ENCODE measurements at regions not wholly inside any gene's neighbourhood (a gene's known extent, or its start where the extent isn't known, plus 50 kb on each side); places are given as distances from the start of the nearest gene placed in this dataset.

DNA sequence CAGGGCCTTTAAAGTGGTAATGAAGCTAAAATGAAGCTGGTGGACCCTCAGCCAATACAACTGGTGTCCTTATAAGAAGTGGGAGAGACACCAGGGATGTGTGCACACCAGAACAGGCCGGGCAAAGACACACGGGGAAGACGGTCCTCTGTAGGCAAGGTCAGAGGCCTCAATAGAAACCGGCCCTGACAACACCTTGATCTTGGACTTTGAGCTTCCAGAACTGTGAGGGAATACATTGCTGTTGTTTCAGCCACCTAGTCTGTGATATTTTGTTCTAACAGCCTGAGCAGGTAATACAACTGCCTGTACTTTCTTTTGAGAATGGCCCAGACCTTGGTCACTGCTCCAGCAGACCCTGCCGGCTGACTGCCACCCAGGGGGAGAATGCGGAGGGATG lies 65.6 kb upstream of the FZD7 start:
- Histone ChIP-seq H3K27me3 (ENCODE audit: insufficient read depth, low read length) (no peaks in the 10 kb centered on the region), H3K4me1 (ENCODE audit: insufficient read depth, low read length) (peaks cover 9% of the 10 kb centered on the region), H3K36me3 (ENCODE audit: insufficient read depth, low read length) (no peaks in the 10 kb centered on the region), H3K4me2 (ENCODE audit: low read length) (no peak overlapping the region), H3K9me3 (ENCODE audit: insufficient read depth, low read depth, low read length) (no peaks in the 10 kb centered on the region), H4K20me1 (ENCODE audit: insufficient read depth, low read length) (no peaks in the 10 kb centered on the region), H3K9ac (ENCODE audit: low read length) (no peak overlapping the region), H3K4me3 (ENCODE audit: insufficient read depth, low read depth, low read length) (no peak overlapping the region), H3K79me2 (ENCODE audit: insufficient read depth, low read length) (no peaks in the 10 kb centered on the region), H2AFZ (ENCODE audit: low read depth, low read length) (no peak overlapping the region), H3K27ac (ENCODE audit: low read depth, low read length) (no peak overlapping the region)
- FAIRE-seq (no peak), DNase-seq (ENCODE audit: low read depth) (no peak)
- no peaks in the 10 kb centered on the region for H3K36me3 Mint-ChIP-seq (ENCODE audit: low read depth, unreplicated experiment)
- no peak overlapping the region for H3K27ac Mint-ChIP-seq (ENCODE audit: unreplicated experiment)
- H3K27me3 Mint-ChIP-seq (ENCODE audit: low read depth, unreplicated experiment): peaks cover 7% of the 10 kb centered on the region
- H3K4me3 Mint-ChIP-seq (ENCODE audit: unreplicated experiment): no peak overlapping the region
- TF ChIP-seq CTCF (IDR thresholded peaks at IDR 0.05; ENCODE audit: insufficient read depth, low read depth, low read length): no peak
- no peak for TF ChIP-seq EZH2 (IDR thresholded peaks at IDR 0.05; ENCODE audit: insufficient read depth, low read length)
- H3K4me1 Mint-ChIP-seq (ENCODE audit: low read depth, unreplicated experiment): peaks cover 17% of the 10 kb centered on the region
- peaks cover 3% of the 10 kb centered on the region for H3K9me3 Mint-ChIP-seq (ENCODE audit: unreplicated experiment)

DNA sequence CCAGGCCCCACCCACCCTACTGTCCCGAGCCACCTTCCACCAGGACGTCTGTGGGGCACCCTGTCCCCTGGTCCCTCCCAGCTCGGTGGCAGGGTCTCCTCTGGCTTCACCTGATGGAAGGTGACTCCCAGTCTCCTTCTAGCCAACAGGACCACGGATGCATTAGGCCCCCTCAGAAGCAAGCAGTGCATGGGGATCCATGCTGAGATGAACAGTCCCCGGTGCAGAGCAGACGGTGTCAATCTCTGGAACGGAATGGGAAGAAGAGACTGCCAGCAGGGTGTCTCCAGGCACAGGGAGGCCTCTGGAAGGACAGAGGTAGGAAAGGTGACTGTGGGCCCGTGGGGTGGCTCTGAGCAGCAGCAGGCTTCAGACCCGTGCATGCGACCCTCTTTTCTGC lies 65.2 kb upstream of the FZD7 start:
- Mint-ChIP-seq H3K4me3 (ENCODE audit: unreplicated experiment) (no peak overlapping the region), H3K9me3 (ENCODE audit: unreplicated experiment) (peaks cover 3% of the 10 kb centered on the region), H3K27ac (ENCODE audit: unreplicated experiment) (no peak overlapping the region), H3K4me1 (ENCODE audit: low read depth, unreplicated experiment) (peaks cover 17% of the 10 kb centered on the region), H3K36me3 (ENCODE audit: low read depth, unreplicated experiment) (no peaks in the 10 kb centered on the region), H3K27me3 (ENCODE audit: low read depth, unreplicated experiment) (peaks cover 7% of the 10 kb centered on the region)
- Histone ChIP-seq H3K4me1 (ENCODE audit: insufficient read depth, low read length) (peaks cover 9% of the 10 kb centered on the region), H3K27me3 (ENCODE audit: insufficient read depth, low read length) (no peaks in the 10 kb centered on the region), H3K36me3 (ENCODE audit: insufficient read depth, low read length) (no peaks in the 10 kb centered on the region), H3K4me3 (ENCODE audit: insufficient read depth, low read depth, low read length) (no peak overlapping the region), H2AFZ (ENCODE audit: low read depth, low read length) (no peak overlapping the region), H3K4me2 (ENCODE audit: low read length) (no peak overlapping the region), H3K9ac (ENCODE audit: low read length) (no peak overlapping the region), H3K27ac (ENCODE audit: low read depth, low read length) (no peak overlapping the region), H4K20me1 (ENCODE audit: insufficient read depth, low read length) (no peaks in the 10 kb centered on the region), H3K79me2 (ENCODE audit: insufficient read depth, low read length) (no peaks in the 10 kb centered on the region), H3K9me3 (ENCODE audit: insufficient read depth, low read depth, low read length) (no peaks in the 10 kb centered on the region)
- TF ChIP-seq CTCF (IDR thresholded peaks at IDR 0.05; ENCODE audit: insufficient read depth, low read depth, low read length) (no peak), EZH2 (IDR thresholded peaks at IDR 0.05; ENCODE audit: insufficient read depth, low read length) (no peak)
- FAIRE-seq (no peak), DNase-seq (ENCODE audit: low read depth) (no peak)

DNA sequence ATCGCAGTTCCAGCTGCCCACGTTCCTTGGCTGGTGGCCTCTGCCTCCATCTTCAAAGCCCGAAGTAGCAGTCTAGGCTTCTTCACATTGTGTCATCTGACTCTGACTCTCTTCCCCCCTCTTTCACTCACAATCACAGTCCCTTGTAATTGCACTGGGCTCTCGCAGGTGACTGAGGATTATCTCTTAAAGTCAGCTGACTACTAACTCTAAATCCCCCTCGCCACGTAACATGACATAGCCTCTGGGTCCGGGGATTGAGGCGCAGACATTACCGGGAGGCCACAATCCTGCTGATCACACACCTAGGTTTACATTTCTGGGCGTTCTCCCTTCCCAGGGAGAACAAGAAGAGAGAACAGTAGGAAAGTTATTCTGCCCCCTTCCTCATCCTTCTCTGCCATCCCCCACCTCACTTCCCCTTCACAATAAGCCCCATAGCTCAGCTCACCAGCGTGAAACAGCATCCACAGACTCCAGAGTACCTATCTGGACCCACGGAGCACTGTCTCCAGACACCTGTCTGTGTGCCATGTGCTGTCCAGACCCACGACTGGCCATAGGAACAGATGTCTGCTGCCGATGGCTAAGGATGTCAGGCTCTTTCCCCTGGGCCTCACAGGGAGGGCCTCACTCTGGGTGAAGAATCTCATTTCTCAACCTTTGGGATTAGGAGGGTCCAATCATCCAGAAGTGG lies 64.3 kb upstream of the FZD7 start:
- Histone ChIP-seq H3K27ac (ENCODE audit: low read depth, low read length) (no peak overlapping the region), H3K27me3 (ENCODE audit: insufficient read depth, low read length) (no peaks in the 10 kb centered on the region), H3K79me2 (ENCODE audit: insufficient read depth, low read length) (no peaks in the 10 kb centered on the region), H4K20me1 (ENCODE audit: insufficient read depth, low read length) (no peaks in the 10 kb centered on the region), H3K36me3 (ENCODE audit: insufficient read depth, low read length) (no peaks in the 10 kb centered on the region), H3K9ac (ENCODE audit: low read length) (no peak overlapping the region), H2AFZ (ENCODE audit: low read depth, low read length) (peak overlapping the region; percentile 21), H3K4me3 (ENCODE audit: insufficient read depth, low read depth, low read length) (no peak overlapping the region), H3K9me3 (ENCODE audit: insufficient read depth, low read depth, low read length) (no peaks in the 10 kb centered on the region), H3K4me1 (ENCODE audit: insufficient read depth, low read length) (peaks cover 9% of the 10 kb centered on the region), H3K4me2 (ENCODE audit: low read length) (no peak overlapping the region)
- FAIRE-seq: no peak
- no peaks in the 10 kb centered on the region for H3K36me3 Mint-ChIP-seq (ENCODE audit: low read depth, unreplicated experiment)
- peaks cover 6% of the 10 kb centered on the region for H3K27me3 Mint-ChIP-seq (ENCODE audit: low read depth, unreplicated experiment)
- no peak overlapping the region for H3K4me3 Mint-ChIP-seq (ENCODE audit: unreplicated experiment)
- no peak for DNase-seq (ENCODE audit: low read depth)
- TF ChIP-seq EZH2 (IDR thresholded peaks at IDR 0.05; ENCODE audit: insufficient read depth, low read length): no peak
- TF ChIP-seq CTCF (IDR thresholded peaks at IDR 0.05; ENCODE audit: insufficient read depth, low read depth, low read length): no peak
- H3K27ac Mint-ChIP-seq (ENCODE audit: unreplicated experiment): no peak overlapping the region
- H3K9me3 Mint-ChIP-seq (ENCODE audit: unreplicated experiment): peaks cover 3% of the 10 kb centered on the region
- peaks cover 17% of the 10 kb centered on the region for H3K4me1 Mint-ChIP-seq (ENCODE audit: low read depth, unreplicated experiment)

All from astrocyte (in vitro differentiated cells and primary cell).